Thoracic aorta (tissue), 2 donors: ENCODE measurements at regions not wholly inside any gene's neighbourhood (a gene's known extent, or its start where the extent isn't known, plus 50 kb on each side); places are given as distances from the start of the nearest gene placed in this dataset.

Experiments
- ATAC-seq: fragments of 150-250 bp; one replicate; pipeline ENCODE4 v1.8.0; 2017; ENCODE audit warnings: low read depth; ENCODE audit not compliant: insufficient number of reproducible peaks, low FRiP score
- DNase-seq: peaks from one replicate; pipeline ENCODE4 v3.0.0-alpha.2; 2020; ENCODE audit warnings: low spot score
- H3K27ac ChIP-seq, 2 donors: fragments of 200-600 bp; sonication (generic); 1 replicate in 1 of 2; 2 replicates in 1 of 2; pipeline ENCODE4 v1.5.1; 2016; ENCODE audit warnings: mild to moderate bottlenecking in 2 of 2, moderate library complexity in 2 of 2
- H3K27me3 ChIP-seq: fragments of 200-600 bp; sonication (generic); replicated peaks from 2 replicates; pipeline ENCODE4 v1.6.0; 2016; ENCODE audit warnings: mild to moderate bottlenecking; ENCODE audit not compliant: insufficient read depth
- H3K36me3 ChIP-seq: fragments of 200-600 bp; sonication (generic); one replicate; pipeline ENCODE4 v1.5.1; 2016
- H3K4me1 ChIP-seq, 2 donors: fragments of 200-600 bp; sonication (generic); 1 replicate in 1 of 2; 2 replicates in 1 of 2; pipeline versions ENCODE4 v1.5.1 to v1.6.0; 2016; ENCODE audit warnings: low read depth in 2 of 2, mild to moderate bottlenecking in 1 of 2; ENCODE audit not compliant: control insufficient read depth in 1 of 2
- H3K4me3 ChIP-seq: fragments of 200-600 bp; sonication (generic); 2 replicates; pipeline ENCODE4 v1.5.1; 2016; ENCODE audit warnings: mild to moderate bottlenecking
- H3K9me3 ChIP-seq: fragments of 200-600 bp; sonication (generic); 2 replicates; pipeline ENCODE4 v1.5.1; 2016
- TF ChIP-seq, protein P1 (sequence below): fragments of 200-600 bp; sonication (generic); IDR thresholded peaks from one replicate; pipeline ENCODE4 v1.5.1; 2019; ENCODE audit warnings: antibody characterized with exemption

DNA sequence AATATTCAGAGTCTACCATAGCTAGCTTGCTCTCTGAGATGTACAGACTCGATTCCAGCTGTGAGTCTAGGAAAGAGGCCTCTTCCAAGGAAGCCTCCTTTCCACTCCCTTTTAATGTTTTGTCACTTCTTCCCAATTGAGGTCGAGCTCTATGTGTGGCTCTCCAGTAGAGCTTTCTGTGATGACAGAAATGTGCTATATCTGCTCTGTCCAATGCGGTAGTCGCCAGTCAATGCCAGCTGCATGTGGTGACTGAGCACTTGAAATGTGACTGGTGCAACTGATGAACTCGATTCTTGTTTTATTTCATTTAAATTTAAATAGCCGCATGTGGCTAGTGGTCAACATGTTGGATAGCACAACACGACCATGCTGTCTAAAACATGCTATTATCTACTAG lies 387.0 kb upstream of the NRP1 start:
- no peak overlapping the region for H3K4me3 ChIP-seq
- no peaks in the 10 kb centered on the region for H3K27me3 ChIP-seq
- ATAC-seq (no peak), DNase-seq (no peak)
- H3K9me3 ChIP-seq, result no peaks in the 10 kb centered on the region
- TF ChIP-seq, protein P1, sequence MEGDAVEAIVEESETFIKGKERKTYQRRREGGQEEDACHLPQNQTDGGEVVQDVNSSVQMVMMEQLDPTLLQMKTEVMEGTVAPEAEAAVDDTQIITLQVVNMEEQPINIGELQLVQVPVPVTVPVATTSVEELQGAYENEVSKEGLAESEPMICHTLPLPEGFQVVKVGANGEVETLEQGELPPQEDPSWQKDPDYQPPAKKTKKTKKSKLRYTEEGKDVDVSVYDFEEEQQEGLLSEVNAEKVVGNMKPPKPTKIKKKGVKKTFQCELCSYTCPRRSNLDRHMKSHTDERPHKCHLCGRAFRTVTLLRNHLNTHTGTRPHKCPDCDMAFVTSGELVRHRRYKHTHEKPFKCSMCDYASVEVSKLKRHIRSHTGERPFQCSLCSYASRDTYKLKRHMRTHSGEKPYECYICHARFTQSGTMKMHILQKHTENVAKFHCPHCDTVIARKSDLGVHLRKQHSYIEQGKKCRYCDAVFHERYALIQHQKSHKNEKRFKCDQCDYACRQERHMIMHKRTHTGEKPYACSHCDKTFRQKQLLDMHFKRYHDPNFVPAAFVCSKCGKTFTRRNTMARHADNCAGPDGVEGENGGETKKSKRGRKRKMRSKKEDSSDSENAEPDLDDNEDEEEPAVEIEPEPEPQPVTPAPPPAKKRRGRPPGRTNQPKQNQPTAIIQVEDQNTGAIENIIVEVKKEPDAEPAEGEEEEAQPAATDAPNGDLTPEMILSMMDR, result no peak
- no peak overlapping the region for H3K27ac ChIP-seq
- H3K36me3 ChIP-seq, result no peaks in the 10 kb centered on the region
- H3K4me1 ChIP-seq, result peaks cover 4 to 15% of the 10 kb centered on the region in 2 donors

DNA sequence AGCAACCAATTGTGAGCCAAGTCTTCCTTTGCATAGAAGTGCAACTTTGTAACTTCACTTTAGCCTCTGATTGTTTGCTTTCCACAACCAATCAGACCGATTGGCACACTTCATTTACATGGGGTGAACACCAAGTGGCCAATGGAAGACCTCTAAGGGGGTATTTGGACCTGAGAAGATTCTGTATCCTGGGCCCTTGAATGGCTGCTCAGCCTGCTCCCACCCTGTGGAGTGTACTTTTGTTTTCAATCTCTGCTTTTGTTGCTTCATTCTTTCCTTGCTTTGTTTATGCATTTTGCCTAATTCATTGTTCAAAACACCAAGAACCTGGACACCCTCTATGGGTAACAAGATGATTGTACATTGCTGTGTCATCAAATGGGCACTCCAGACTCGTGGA lies 385.7 kb upstream of the NRP1 start:
- H3K4me1 ChIP-seq, result peaks cover 4 to 15% of the 10 kb centered on the region in 2 donors
- H3K4me3 ChIP-seq, result no peak overlapping the region
- TF ChIP-seq, protein P1, result no peak
- no peaks in the 10 kb centered on the region for H3K36me3 ChIP-seq
- H3K27me3 ChIP-seq, result no peaks in the 10 kb centered on the region
- no peak for ATAC-seq
- H3K9me3 ChIP-seq, result no peaks in the 10 kb centered on the region
- H3K27ac ChIP-seq, result no peak overlapping the region
- no peak for DNase-seq

DNA sequence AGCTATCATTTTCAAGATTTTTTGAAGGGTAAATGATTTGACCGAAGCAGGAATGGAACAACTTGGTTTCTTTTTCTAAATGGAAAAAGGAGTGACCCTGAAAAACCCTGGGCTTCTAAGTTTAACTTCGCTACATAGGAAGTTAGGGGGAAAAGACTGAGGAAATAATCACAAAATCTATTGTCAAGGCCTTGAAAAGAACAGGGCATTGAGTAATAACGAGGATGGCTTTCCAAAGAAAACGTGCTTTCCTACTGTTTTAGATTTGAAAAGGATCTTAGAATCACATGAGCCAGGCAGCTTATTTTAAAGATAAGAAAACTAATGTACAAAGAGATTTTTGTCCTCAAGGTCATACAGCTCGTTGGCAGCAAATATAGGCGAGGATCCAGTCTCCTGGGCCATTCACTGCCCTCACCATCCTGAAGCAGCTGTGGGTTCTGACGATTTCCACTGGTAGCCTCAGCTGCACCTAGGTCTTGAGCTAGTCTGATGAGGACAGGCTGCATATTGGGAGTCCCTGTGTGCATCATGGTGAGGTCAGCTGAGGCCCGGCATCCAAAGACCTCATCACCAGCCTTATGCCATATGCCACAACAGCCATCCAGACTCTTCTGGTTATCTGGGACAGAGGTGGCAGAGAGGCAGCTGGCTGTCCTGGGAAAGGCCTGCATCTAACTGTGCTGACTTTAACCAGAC lies 384.7 kb upstream of the NRP1 start:
- DNase-seq, result no peak
- H3K36me3 ChIP-seq, result no peaks in the 10 kb centered on the region
- peaks cover 4 to 15% of the 10 kb centered on the region in 2 donors for H3K4me1 ChIP-seq
- ATAC-seq, result no peak
- H3K27me3 ChIP-seq, result no peaks in the 10 kb centered on the region
- no peaks in the 10 kb centered on the region for H3K9me3 ChIP-seq
- no peak overlapping the region for H3K4me3 ChIP-seq
- no peak overlapping the region for H3K27ac ChIP-seq
- TF ChIP-seq, protein P1, result no peak

DNA sequence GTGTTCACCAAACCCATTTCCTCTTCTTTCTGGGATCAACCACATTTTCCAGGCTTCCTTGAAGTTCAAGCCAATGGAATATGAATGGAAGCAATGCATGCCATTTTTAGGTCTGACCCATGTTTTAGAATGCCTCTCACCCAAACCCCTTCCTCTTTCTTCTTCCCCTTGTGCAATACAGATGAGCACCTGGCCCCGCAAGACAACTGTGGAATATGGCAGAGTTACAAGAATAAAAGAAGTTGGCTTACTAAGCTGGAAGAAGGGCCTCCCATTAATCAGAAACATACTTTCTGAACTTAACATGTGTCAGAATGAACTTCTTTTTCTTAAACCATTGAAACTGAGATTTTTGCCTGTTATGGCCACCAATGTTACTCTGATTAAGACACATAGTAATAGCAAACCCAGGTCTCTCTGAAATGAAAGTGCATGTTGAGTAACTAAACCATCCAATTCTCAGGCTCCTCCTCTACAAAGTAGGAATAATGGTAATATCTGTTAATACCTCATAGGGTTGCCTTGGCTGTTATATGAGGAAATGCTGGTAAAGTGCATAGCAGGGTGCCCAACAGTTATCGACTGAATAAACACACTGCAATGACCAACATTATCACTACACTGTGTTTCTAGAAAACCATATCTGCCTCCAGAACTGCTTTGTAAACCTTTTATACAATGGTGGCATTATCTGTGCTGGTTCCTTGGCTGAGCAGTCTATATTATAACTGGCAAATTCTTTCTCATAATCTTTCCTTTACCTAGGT lies 382.2 kb upstream of the NRP1 start:
- Histone ChIP-seq H3K36me3 (no peaks in the 10 kb centered on the region), H3K4me3 (no peak overlapping the region), H3K27me3 (no peaks in the 10 kb centered on the region), H3K9me3 (no peaks in the 10 kb centered on the region), H3K4me1 (peaks cover 4 to 15% of the 10 kb centered on the region in 2 donors), H3K27ac (no peak overlapping the region)
- DNase-seq (no peak), ATAC-seq (no peak)
- TF ChIP-seq, protein P1, result no peak

DNA sequence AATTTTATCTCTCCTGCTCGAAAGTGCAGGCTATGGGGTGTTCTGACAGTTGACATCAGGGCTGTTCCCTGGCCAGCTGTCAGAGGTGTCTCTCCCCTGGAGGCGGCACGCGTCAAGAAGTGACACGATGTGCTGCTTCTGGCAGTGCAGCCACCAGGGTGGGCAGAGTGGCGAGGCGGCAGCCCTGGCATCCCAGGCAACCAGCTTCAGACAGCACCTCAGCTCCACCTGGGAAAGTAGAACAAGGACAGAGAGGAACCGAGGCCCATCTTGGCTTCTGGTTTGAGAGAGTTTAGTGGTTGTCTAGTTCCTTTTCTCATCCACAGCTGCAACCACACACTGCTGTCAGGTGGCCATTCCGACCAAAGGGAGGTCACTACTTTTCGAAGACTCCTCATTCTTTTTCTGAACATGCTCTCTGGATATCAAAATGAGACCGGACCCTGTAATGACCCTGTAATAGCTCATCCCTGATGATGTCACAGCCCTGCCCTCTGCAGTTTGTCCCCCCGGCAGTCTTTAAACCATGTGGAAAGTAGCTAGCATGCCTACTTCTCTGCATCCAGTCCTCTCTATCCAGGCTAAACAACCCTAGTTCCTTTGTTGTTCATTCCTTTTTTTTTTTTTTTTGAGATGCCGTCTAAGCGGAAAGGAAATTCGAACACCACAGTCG lies 381.0 kb upstream of the NRP1 start:
- DNase-seq, result no peak

More for the DNA sequence above, 381.0 kb upstream of the NRP1 start:
- Histone ChIP-seq H3K27ac (no peak overlapping the region), H3K4me1 (peaks cover 4 to 15% of the 10 kb centered on the region in 2 donors), H3K9me3 (no peaks in the 10 kb centered on the region), H3K36me3 (no peaks in the 10 kb centered on the region), H3K4me3 (no peak overlapping the region), H3K27me3 (no peaks in the 10 kb centered on the region)
- TF ChIP-seq, protein P1, result no peak
- no peak for ATAC-seq
